ENCODE measurements at regions not wholly inside any gene's neighbourhood (a gene's known extent, or its start where the extent isn't known, plus 50 kb on each side); places are given as distances from the start of the nearest gene placed in this dataset.

DNA sequence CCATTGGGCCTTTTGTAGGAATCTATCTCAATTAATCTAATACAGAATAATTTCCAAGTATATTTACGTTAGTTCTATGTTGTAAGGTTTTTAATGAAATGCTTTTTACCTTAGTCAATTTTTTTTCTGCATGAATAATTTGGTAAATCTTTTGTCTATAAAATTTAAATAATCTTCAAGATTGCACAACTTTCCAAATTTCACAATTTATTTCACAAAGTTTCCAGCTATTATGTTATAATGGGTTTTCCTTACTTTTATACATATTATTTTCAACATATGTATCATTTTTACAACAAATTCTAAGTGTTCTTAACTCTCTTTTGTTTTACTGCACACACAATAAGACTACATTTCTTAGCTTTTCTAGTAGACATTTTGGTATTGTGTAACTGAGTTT lies 470.7 kb downstream of the ETV1 start:
- H3K27me3 ChIP-seq (ENCODE audit: low read depth, low read length) = no peaks in the 10 kb centered on the region
- H3K4me2 ChIP-seq (ENCODE audit: low read length) = no peak overlapping the region
- no peaks in the 10 kb centered on the region for H4K20me1 ChIP-seq (ENCODE audit: insufficient read depth, low read length)
- H3K27ac ChIP-seq (ENCODE audit: low read length) = no peak overlapping the region
- TF ChIP-seq EZH2phosphoT487 (IDR thresholded peaks at IDR 0.05; ENCODE audit: low read depth) = no peak
- TF ChIP-seq, protein P1, sequence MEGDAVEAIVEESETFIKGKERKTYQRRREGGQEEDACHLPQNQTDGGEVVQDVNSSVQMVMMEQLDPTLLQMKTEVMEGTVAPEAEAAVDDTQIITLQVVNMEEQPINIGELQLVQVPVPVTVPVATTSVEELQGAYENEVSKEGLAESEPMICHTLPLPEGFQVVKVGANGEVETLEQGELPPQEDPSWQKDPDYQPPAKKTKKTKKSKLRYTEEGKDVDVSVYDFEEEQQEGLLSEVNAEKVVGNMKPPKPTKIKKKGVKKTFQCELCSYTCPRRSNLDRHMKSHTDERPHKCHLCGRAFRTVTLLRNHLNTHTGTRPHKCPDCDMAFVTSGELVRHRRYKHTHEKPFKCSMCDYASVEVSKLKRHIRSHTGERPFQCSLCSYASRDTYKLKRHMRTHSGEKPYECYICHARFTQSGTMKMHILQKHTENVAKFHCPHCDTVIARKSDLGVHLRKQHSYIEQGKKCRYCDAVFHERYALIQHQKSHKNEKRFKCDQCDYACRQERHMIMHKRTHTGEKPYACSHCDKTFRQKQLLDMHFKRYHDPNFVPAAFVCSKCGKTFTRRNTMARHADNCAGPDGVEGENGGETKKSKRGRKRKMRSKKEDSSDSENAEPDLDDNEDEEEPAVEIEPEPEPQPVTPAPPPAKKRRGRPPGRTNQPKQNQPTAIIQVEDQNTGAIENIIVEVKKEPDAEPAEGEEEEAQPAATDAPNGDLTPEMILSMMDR (IDR thresholded peaks at IDR 0.05; ENCODE audit: low read depth, low read length) = no peak
- no peaks in the 10 kb centered on the region for H3K4me1 ChIP-seq (ENCODE audit: low read length)
- H3K79me2 ChIP-seq (ENCODE audit: low read length) = no peaks in the 10 kb centered on the region
- no peaks in the 10 kb centered on the region for H3K36me3 ChIP-seq (replicated peaks; ENCODE audit: low read depth, low read length)
- no peak overlapping the region for H2AFZ ChIP-seq (ENCODE audit: low read depth, low read length)
- H3K9me3 ChIP-seq (ENCODE audit: insufficient read depth, low read length) = no peaks in the 10 kb centered on the region
- no peak overlapping the region for H3K4me3 ChIP-seq (ENCODE audit: low read length)
- no peak overlapping the region for H3K9ac ChIP-seq (ENCODE audit: low read length)

DNA sequence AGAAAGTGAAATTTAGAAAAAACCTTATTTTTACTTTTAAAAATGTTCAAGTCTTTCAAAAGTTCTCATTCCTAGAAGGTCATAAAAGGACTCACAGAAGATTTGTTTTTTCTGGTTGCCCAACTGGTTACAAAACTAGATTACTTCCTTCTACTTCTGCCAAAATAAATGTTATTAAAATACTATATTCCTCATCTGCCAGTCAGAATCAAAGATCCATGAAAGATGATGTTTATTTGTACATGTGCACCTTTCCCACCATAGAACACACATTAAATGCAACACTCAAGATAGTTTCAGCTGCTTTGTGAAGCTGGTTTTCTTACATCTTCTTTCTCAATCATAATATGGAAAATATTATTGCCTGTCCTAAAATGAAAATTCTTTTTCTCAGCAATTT lies 465.4 kb downstream of the ETV1 start:
- no peak overlapping the region for H3K4me2 ChIP-seq (ENCODE audit: low read length)
- H2AFZ ChIP-seq (ENCODE audit: low read depth, low read length) = no peak overlapping the region
- no peaks in the 10 kb centered on the region for H4K20me1 ChIP-seq (ENCODE audit: insufficient read depth, low read length)
- no peak overlapping the region for H3K4me3 ChIP-seq (ENCODE audit: low read length)
- no peak for TF ChIP-seq EZH2phosphoT487 (IDR thresholded peaks at IDR 0.05; ENCODE audit: low read depth)
- TF ChIP-seq, protein P1 (IDR thresholded peaks at IDR 0.05; ENCODE audit: low read depth, low read length) = no peak
- no peaks in the 10 kb centered on the region for H3K4me1 ChIP-seq (ENCODE audit: low read length)
- no peaks in the 10 kb centered on the region for H3K36me3 ChIP-seq (replicated peaks; ENCODE audit: low read depth, low read length)
- H3K27me3 ChIP-seq (ENCODE audit: low read depth, low read length) = no peaks in the 10 kb centered on the region
- H3K9ac ChIP-seq (ENCODE audit: low read length) = no peak overlapping the region
- no peak overlapping the region for H3K27ac ChIP-seq (ENCODE audit: low read length)
- H3K9me3 ChIP-seq (ENCODE audit: insufficient read depth, low read length) = no peaks in the 10 kb centered on the region
- no peaks in the 10 kb centered on the region for H3K79me2 ChIP-seq (ENCODE audit: low read length)

DNA sequence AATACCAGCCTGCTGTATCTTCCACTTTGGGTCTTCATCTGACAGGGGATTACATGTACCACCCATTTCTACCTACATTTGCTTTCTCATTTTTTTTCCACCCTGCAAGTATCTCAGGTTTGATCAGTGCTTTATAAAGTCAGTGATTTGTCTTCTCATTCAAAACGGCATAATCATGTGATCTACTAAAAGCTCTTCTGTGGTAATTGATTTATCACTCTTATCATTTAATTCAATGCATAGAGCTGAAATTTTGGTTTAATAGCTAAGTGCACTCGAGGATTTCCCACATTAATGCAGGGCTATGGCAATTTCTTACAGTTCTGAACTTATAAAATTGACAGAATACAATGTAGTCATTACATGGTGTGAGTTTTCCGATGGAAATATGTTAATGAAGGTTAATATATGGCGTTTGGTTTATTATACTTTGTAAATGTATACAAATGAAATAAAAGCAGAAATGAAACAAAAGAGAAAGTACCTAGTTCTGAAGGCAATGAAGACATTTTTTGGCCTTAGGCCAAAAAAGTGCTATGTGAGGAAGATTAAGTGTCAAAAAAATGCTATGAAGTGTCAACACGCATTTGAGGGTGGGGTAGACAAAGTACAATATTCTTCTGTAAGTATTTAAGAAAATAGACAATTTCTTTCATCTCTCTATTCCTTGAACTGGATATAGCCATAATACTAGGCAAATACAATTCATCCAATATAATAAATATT lies 457.3 kb downstream of the ETV1 start:
- Histone ChIP-seq H4K20me1 (ENCODE audit: insufficient read depth, low read length) (no peaks in the 10 kb centered on the region), H2AFZ (ENCODE audit: low read depth, low read length) (no peak overlapping the region), H3K27ac (ENCODE audit: low read length) (no peak overlapping the region), H3K27me3 (ENCODE audit: low read depth, low read length) (no peaks in the 10 kb centered on the region), H3K9ac (ENCODE audit: low read length) (no peak overlapping the region), H3K79me2 (ENCODE audit: low read length) (no peaks in the 10 kb centered on the region), H3K4me2 (ENCODE audit: low read length) (no peak overlapping the region), H3K36me3 (replicated peaks; ENCODE audit: low read depth, low read length) (no peaks in the 10 kb centered on the region), H3K4me3 (ENCODE audit: low read length) (no peak overlapping the region), H3K9me3 (ENCODE audit: insufficient read depth, low read length) (no peaks in the 10 kb centered on the region), H3K4me1 (ENCODE audit: low read length) (no peaks in the 10 kb centered on the region)
- TF ChIP-seq EZH2phosphoT487 (IDR thresholded peaks at IDR 0.05; ENCODE audit: low read depth) = no peak
- TF ChIP-seq, protein P1 (IDR thresholded peaks at IDR 0.05; ENCODE audit: low read depth, low read length) = no peak

DNA sequence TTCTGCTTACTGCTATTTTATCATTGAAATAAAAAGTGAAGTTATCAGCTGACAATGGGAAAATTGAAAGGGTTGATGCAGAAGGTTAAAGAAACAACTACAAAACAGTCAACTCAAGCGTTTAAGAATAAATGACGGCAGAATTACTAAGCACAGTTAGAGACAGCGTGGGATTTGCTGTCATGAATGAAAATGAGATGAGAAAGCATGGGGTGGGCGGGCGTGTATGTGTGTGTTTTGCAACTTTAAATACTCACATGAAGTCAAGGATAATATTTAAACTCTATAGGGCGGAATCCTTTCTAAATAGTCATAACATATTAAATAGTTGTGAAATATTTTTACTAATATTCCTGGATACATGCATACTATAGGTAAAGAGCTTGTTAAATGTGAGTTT lies 450.8 kb downstream of the ETV1 start:
- Histone ChIP-seq H3K27ac (ENCODE audit: low read length) (no peak overlapping the region), H3K4me1 (ENCODE audit: low read length) (no peaks in the 10 kb centered on the region), H3K9me3 (ENCODE audit: insufficient read depth, low read length) (no peaks in the 10 kb centered on the region), H3K79me2 (ENCODE audit: low read length) (no peaks in the 10 kb centered on the region), H3K36me3 (replicated peaks; ENCODE audit: low read depth, low read length) (no peaks in the 10 kb centered on the region), H3K4me2 (ENCODE audit: low read length) (no peak overlapping the region), H2AFZ (ENCODE audit: low read depth, low read length) (no peak overlapping the region), H3K9ac (ENCODE audit: low read length) (no peak overlapping the region), H3K27me3 (ENCODE audit: low read depth, low read length) (no peaks in the 10 kb centered on the region), H3K4me3 (ENCODE audit: low read length) (no peak overlapping the region), H4K20me1 (ENCODE audit: insufficient read depth, low read length) (no peaks in the 10 kb centered on the region)
- TF ChIP-seq, protein P1 (IDR thresholded peaks at IDR 0.05; ENCODE audit: low read depth, low read length) = no peak
- no peak for TF ChIP-seq EZH2phosphoT487 (IDR thresholded peaks at IDR 0.05; ENCODE audit: low read depth)

Data from OCI-LY3 (cell line).